Loucy (cell line): ENCODE measurements at regions not wholly inside any gene's neighbourhood (a gene's known extent, or its start where the extent isn't known, plus 50 kb on each side); places are given as distances from the start of the nearest gene placed in this dataset.
"Not testable (repeated sequence)": the region's sequence is repeated elsewhere in the genome, so short reads cannot be mapped to it uniquely, and the experiment has no call there.

Experiments used
- H2AFZ ChIP-seq: fragments of 200-600 bp; sonication (generic); 2 replicates; pipeline ENCODE4 v1.6.0; 2016; ENCODE audit warnings: antibody characterized with exemption, mild to moderate bottlenecking, low read length, moderate library complexity
- H3F3A ChIP-seq: fragments of 200-600 bp; 2 replicates; pipeline ENCODE4 v1.6.0; 2016; ENCODE audit warnings: antibody characterized with exemption, low read depth, mild to moderate bottlenecking
- H3K27me3 ChIP-seq: fragments of 200-600 bp; sonication (generic); 2 replicates; pipeline ENCODE4 v1.6.1; 2014; ENCODE audit warnings: low read length, mild to moderate bottlenecking; ENCODE audit not compliant: insufficient read depth, poor library complexity, severe bottlenecking
- H3K36me3 ChIP-seq: fragments of 200-600 bp; sonication (generic); 2 replicates; pipeline ENCODE4 v1.6.1; 2016; ENCODE audit warnings: low read length; ENCODE audit not compliant: insufficient read depth
- H3K4me1 ChIP-seq: fragments of 200-600 bp; sonication (generic); 2 replicates; pipeline ENCODE4 v1.5.1; 2014; ENCODE audit warnings: low read length, mild to moderate bottlenecking; ENCODE audit not compliant: insufficient read depth, poor library complexity, severe bottlenecking
- H3K4me2 ChIP-seq: fragments of 200-600 bp; sonication (generic); 2 replicates; pipeline ENCODE4 v1.6.0; 2014; ENCODE audit warnings: antibody characterized with exemption, low read length, low read depth, mild to moderate bottlenecking; ENCODE audit not compliant: poor library complexity, severe bottlenecking
- H3K4me3 ChIP-seq: fragments of 200-600 bp; sonication (generic); 2 replicates; pipeline ENCODE4 v1.5.1; 2014; ENCODE audit warnings: low read length, mild to moderate bottlenecking, mixed read lengths; ENCODE audit not compliant: poor library complexity, severe bottlenecking
- H3K79me2 ChIP-seq: fragments of 200-600 bp; sonication (generic); 2 replicates; pipeline ENCODE4 v1.6.1; 2014; ENCODE audit warnings: low read length; ENCODE audit not compliant: insufficient read depth
- H3K9ac ChIP-seq: fragments of 200-600 bp; sonication (generic); 2 replicates; pipeline ENCODE4 v1.6.0; 2014; ENCODE audit warnings: mild to moderate bottlenecking, low read depth, low read length, moderate library complexity; ENCODE audit not compliant: poor library complexity, severe bottlenecking
- H3K9me2 ChIP-seq: fragments of 200-600 bp; sonication (generic); replicated peaks from 2 replicates; pipeline ENCODE4 v1.6.1; 2016; ENCODE audit warnings: low read depth, low read length, mixed read lengths
- H3K9me3 ChIP-seq: fragments of 200-600 bp; sonication (generic); 2 replicates; pipeline ENCODE4 v1.6.1; 2014; ENCODE audit warnings: mild to moderate bottlenecking, antibody characterized with exemption, low read length, low read depth; ENCODE audit not compliant: insufficient read depth
- H4K20me1 ChIP-seq: fragments of 200-600 bp; sonication (generic); 2 replicates; pipeline ENCODE4 v1.6.0; 2014; ENCODE audit warnings: antibody characterized with exemption, low read length, mild to moderate bottlenecking; ENCODE audit not compliant: insufficient read depth, poor library complexity, severe bottlenecking
- EZH2phosphoT487 ChIP-seq: fragments of 200-600 bp; IDR thresholded peaks from 2 replicates; pipeline ENCODE4 v1.6.1; 2018; ENCODE audit warnings: antibody characterized with exemption, mild to moderate bottlenecking, moderate library complexity, borderline replicate concordance
- TF ChIP-seq, protein P1 (sequence below): fragments of 200-600 bp; sonication (generic); conservative IDR thresholded peaks from 2 replicates; pipeline ENCODE4 v1.5.1; 2014; ENCODE audit warnings: mild to moderate bottlenecking, antibody characterized with exemption, low read length

DNA sequence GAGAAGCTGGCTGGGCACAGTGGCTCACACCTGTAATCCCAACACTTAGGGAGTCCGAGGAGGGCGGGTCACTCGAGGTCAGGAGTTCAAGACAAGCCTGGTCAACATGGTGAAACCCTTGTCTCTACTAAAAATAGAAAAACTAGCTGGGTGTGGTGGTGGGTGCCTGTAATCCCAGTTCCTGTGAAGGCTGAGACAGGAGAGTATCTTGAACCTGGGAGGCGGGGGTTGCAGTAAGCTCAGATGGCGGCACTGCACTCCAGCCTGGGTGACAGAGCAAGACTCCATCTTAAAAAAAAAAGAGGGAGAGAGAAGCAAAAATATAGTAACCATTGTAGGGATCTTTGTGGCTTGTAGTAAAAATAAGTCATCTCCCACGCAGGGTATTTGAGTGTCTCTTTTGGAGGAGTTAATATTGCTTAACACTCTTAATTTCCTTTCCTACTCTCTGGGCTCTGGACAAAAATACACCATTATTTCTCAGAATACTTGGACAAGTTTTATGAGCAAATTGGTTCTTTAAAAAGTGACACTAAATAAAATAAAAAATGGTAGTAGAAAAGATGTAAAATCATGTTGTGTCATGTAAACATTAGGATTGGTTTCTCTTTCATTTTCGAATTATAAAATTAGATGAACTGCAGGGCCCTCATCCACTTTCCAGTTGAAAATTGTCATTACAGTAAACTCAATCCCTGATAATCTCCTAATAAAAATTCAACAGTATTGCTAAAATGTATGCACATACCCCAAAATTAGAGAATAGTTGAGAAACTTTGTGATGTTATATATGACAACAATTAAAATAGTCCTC lies 61.1 kb upstream of the C12orf71 start:
- Histone ChIP-seq H4K20me1 (no peaks in the 10 kb centered on the region), H3K9me2 (no peaks in the 10 kb centered on the region), H3K4me2 (peak overlapping the region; percentile 46), H3K9me3 (no peaks in the 10 kb centered on the region), H3K36me3 (no peaks in the 10 kb centered on the region), H3K27me3 (no peaks in the 10 kb centered on the region), H3F3A (peaks cover 3% of the 10 kb centered on the region; the same call in 1 of the 2 replicates), H3K4me3 (peak overlapping the region; percentile 36), H3K4me1 (peaks cover 18% of the 10 kb centered on the region), H2AFZ (peak overlapping the region; percentile 65), H3K79me2 (no peaks in the 10 kb centered on the region), H3K9ac (peak overlapping the region; percentile 25)
- TF ChIP-seq, protein P1, sequence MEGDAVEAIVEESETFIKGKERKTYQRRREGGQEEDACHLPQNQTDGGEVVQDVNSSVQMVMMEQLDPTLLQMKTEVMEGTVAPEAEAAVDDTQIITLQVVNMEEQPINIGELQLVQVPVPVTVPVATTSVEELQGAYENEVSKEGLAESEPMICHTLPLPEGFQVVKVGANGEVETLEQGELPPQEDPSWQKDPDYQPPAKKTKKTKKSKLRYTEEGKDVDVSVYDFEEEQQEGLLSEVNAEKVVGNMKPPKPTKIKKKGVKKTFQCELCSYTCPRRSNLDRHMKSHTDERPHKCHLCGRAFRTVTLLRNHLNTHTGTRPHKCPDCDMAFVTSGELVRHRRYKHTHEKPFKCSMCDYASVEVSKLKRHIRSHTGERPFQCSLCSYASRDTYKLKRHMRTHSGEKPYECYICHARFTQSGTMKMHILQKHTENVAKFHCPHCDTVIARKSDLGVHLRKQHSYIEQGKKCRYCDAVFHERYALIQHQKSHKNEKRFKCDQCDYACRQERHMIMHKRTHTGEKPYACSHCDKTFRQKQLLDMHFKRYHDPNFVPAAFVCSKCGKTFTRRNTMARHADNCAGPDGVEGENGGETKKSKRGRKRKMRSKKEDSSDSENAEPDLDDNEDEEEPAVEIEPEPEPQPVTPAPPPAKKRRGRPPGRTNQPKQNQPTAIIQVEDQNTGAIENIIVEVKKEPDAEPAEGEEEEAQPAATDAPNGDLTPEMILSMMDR, result no peak
- no peak for TF ChIP-seq EZH2phosphoT487

DNA sequence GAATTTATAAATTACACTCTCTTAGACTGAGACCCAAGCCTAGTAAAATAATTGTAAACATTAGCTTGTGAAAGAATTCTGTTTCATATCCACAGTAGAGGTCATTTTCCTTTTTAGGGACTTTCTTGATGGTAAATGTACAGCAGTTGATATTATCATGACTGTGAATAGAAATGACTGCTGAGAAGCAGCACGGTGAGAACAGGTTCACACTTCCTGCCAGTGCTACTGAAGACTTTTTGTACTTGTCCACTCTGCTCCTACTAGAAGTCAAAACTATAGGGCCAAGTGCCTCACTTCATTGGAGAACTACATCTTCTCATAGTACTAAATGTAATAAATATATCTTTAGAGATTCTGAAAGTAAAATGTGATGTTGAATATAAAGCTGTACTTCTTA lies 63.3 kb upstream of the C12orf71 start:
- Histone ChIP-seq H2AFZ (peak overlapping the region; percentile 49; the same call in 1 of the 2 replicates), H3K4me1 (peaks cover 26% of the 10 kb centered on the region), H3K4me2 (peak overlapping the region; percentile 43), H3K9ac (peak overlapping the region; percentile 25), H3K4me3 (peak overlapping the region; percentile 20)
- H3F3A ChIP-seq, H3K79me2 ChIP-seq, H3K9me2 ChIP-seq, H4K20me1 ChIP-seq, H3K27me3 ChIP-seq, H3K36me3 ChIP-seq, H3K9me3 ChIP-seq: not testable (repeated sequence)

DNA sequence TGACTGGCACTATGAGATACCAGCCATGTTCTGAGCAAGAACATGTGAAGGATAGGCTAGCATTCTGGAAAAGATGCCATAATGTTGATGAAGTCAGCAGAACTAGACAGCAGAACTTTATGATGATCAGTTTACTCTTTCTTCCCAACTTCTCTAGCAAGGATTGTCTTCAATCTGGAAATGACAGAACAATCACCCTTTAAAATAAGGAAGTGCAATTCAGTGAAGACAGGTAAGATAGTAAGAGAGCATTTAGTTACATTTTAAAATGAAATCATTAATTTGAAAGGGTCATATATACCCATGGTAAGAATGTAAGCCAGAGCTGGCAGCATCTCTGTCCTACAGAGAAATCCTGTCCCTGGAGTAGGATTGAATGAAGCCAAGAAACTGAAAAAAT lies 66.0 kb upstream of the C12orf71 start:
- H3F3A ChIP-seq, result 0 out of 2 replicates have a peak, but pooled peaks cover 3% of the 10 kb centered on the region
- H3K4me2 ChIP-seq, result no peak overlapping the region
- H3K9me3 ChIP-seq, result no peaks in the 10 kb centered on the region
- no peaks in the 10 kb centered on the region for H3K79me2 ChIP-seq
- H3K9me2 ChIP-seq, result no peaks in the 10 kb centered on the region
- no peak overlapping the region for H3K9ac ChIP-seq
- no peaks in the 10 kb centered on the region for H3K36me3 ChIP-seq
- no peaks in the 10 kb centered on the region for H3K27me3 ChIP-seq
- no peak overlapping the region for H3K4me3 ChIP-seq
- H2AFZ ChIP-seq, result no peak overlapping the region
- H3K4me1 ChIP-seq, result peaks cover 33% of the 10 kb centered on the region
- TF ChIP-seq, protein P1, result no peak
- no peak for TF ChIP-seq EZH2phosphoT487
- no peaks in the 10 kb centered on the region for H4K20me1 ChIP-seq

DNA sequence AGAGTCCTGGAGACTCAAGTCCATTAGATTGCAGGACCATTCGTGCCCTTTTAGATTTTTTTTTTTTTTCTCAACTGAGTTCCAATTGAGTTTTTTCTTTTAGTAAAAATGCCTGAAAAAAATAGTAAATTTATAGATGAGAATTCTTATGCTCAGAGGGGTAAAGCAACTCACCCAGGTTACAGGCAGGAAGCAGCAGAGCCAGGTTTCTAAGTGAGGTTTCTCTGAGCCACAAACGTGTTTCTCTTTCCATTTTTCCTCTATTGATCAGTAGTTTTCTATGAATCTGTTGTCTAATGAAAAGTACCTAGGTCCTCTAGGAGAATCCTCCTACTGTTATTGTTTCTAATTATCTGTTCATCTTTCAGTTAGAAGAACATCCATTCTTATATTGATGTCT lies 66.4 kb upstream of the C12orf71 start:
- no peaks in the 10 kb centered on the region for H3K79me2 ChIP-seq
- no peaks in the 10 kb centered on the region for H3K36me3 ChIP-seq
- peaks cover 28% of the 10 kb centered on the region for H3K4me1 ChIP-seq
- H3K9me3 ChIP-seq, result no peaks in the 10 kb centered on the region
- TF ChIP-seq, protein P1, result no peak
- no peak for TF ChIP-seq EZH2phosphoT487
- no peaks in the 10 kb centered on the region for H3K9me2 ChIP-seq
- H3K27me3 ChIP-seq, result no peaks in the 10 kb centered on the region
- H4K20me1 ChIP-seq, result no peaks in the 10 kb centered on the region
- no peak overlapping the region for H3K9ac ChIP-seq
- H2AFZ ChIP-seq, result 0 out of 2 replicates have a peak overlapping the region, but pooled peaks have one; percentile 34
- H3K4me3 ChIP-seq, result no peak overlapping the region
- 0 out of 2 replicates have a peak, but pooled peaks cover 3% of the 10 kb centered on the region for H3F3A ChIP-seq
- H3K4me2 ChIP-seq, result peak overlapping the region; percentile 5
